ENCODE measurements at regions not wholly inside any gene's neighbourhood (a gene's known extent, or its start where the extent isn't known, plus 50 kb on each side); places are given as distances from the start of the nearest gene placed in this dataset.

GRCh38 chr9:108534741-108535140 is 321.0 kb downstream of the ACTL7B start:
- TF ChIP-seq CTCF (IDR thresholded peaks at IDR 0.05) (no peak), POLR2A (IDR thresholded peaks at IDR 0.05) (no peak)
